H9 (cell line): ENCODE measurements at regions not wholly inside any gene's neighbourhood (a gene's known extent, or its start where the extent isn't known, plus 50 kb on each side); places are given as distances from the start of the nearest gene placed in this dataset.

Experiments
- DNase-seq: peaks from one replicate; pipeline ENCODE4 v3.0.0-alpha.2; 2017
- H2AFZ ChIP-seq: one replicate; pipeline ENCODE4 v1.6.1; 2013; ENCODE audit warnings: mild to moderate bottlenecking, low read length, control low read depth, moderate library complexity
- H2AK5ac ChIP-seq: 2 replicates; pipeline ENCODE4 v1.6.1; 2013; ENCODE audit warnings: low read length, control low read depth, mixed read lengths; ENCODE audit not compliant: insufficient read length
- H2BK120ac ChIP-seq: one replicate; pipeline ENCODE4 v1.6.1; 2013; ENCODE audit warnings: low read depth, mild to moderate bottlenecking, low read length, control low read depth, inconsistent platforms; ENCODE audit not compliant: poor library complexity, severe bottlenecking
- H2BK12ac ChIP-seq: 2 replicates; pipeline ENCODE4 v1.6.1; 2013; ENCODE audit warnings: low read length, control low read depth, mixed read lengths, low read depth; ENCODE audit not compliant: insufficient read length
- H2BK15ac ChIP-seq: 2 replicates; pipeline ENCODE4 v1.6.1; 2013; ENCODE audit warnings: low read depth, low read length, control low read depth
- H2BK20ac ChIP-seq: one replicate; pipeline ENCODE4 v1.6.1; 2013; ENCODE audit warnings: low read depth, mild to moderate bottlenecking, low read length, control low read depth, inconsistent platforms; ENCODE audit not compliant: poor library complexity, severe bottlenecking
- H2BK5ac ChIP-seq: 2 replicates; pipeline ENCODE4 v1.6.1; 2013; ENCODE audit warnings: low read length, control low read depth, mixed read lengths; ENCODE audit not compliant: insufficient read length
- H3K14ac ChIP-seq: 2 replicates; pipeline ENCODE4 v1.6.1; 2013; ENCODE audit warnings: low read length, control low read depth; ENCODE audit not compliant: insufficient read depth
- H3K18ac ChIP-seq: 2 replicates; pipeline ENCODE4 v1.6.1; 2013; ENCODE audit warnings: low read depth, mild to moderate bottlenecking, mixed read lengths, low read length, control low read depth; ENCODE audit not compliant: insufficient read length
- H3K23ac ChIP-seq: 2 replicates; pipeline ENCODE4 v1.6.1; 2013; ENCODE audit warnings: low read length, control low read depth, mixed read lengths, low read depth; ENCODE audit not compliant: insufficient read length
- H3K23me2 ChIP-seq: 2 replicates; pipeline ENCODE4 v1.6.1; 2013; ENCODE audit warnings: low read depth, mild to moderate bottlenecking, mixed read lengths, low read length, control low read depth; ENCODE audit not compliant: insufficient read length, poor library complexity, severe bottlenecking
- H3K27ac ChIP-seq: 2 replicates; pipeline ENCODE4 v1.5.1; 2013; ENCODE audit warnings: low read length, control low read depth, mixed read lengths, low read depth; ENCODE audit not compliant: insufficient read length
- H3K27me3 ChIP-seq: 2 replicates; pipeline ENCODE4 v1.6.1; 2013; ENCODE audit warnings: low read length, control low read depth, inconsistent platforms; ENCODE audit not compliant: insufficient read depth
- H3K4ac ChIP-seq: 2 replicates; pipeline ENCODE4 v1.6.1; 2013; ENCODE audit warnings: low read depth, mild to moderate bottlenecking, control low read depth, inconsistent platforms, low read length, moderate library complexity
- H3K4me1 ChIP-seq: 2 replicates; pipeline ENCODE4 v1.6.1; 2013; ENCODE audit warnings: low read length, control low read depth, inconsistent platforms; ENCODE audit not compliant: insufficient read depth
- H3K4me2 ChIP-seq: 2 replicates; pipeline ENCODE4 v1.6.1; 2013; ENCODE audit warnings: low read length, control low read depth, mixed read lengths; ENCODE audit not compliant: insufficient read length, insufficient read depth
- H3K56ac ChIP-seq: 2 replicates; pipeline ENCODE4 v1.6.1; 2013; ENCODE audit warnings: low read depth, mild to moderate bottlenecking, mixed read lengths, low read length, control low read depth; ENCODE audit not compliant: insufficient read length
- H3K79me1 ChIP-seq: 2 replicates; pipeline ENCODE4 v1.6.1; 2013; ENCODE audit warnings: low read depth, mild to moderate bottlenecking, moderate library complexity, low read length, control low read depth, inconsistent platforms; ENCODE audit not compliant: insufficient read depth, poor library complexity, severe bottlenecking
- H3K79me2 ChIP-seq: 2 replicates; pipeline ENCODE4 v1.6.1; 2013; ENCODE audit warnings: low read length, control low read depth, inconsistent platforms; ENCODE audit not compliant: insufficient read depth
- H3K9ac ChIP-seq: 2 replicates; pipeline ENCODE4 v1.6.1; 2013; ENCODE audit warnings: low read length, control low read depth, mixed read lengths; ENCODE audit not compliant: insufficient read length; ENCODE audit errors: extremely low read depth
- H3K9me3 ChIP-seq: one replicate; pipeline ENCODE4 v1.6.1; 2013; ENCODE audit warnings: low read depth, low read length, inconsistent platforms; ENCODE audit not compliant: control insufficient read depth
- H3T11ph ChIP-seq: one replicate; pipeline ENCODE4 v1.6.1; 2013; ENCODE audit warnings: mild to moderate bottlenecking, low read length, control low read depth, inconsistent platforms
- H4K20me1 ChIP-seq: one replicate; pipeline ENCODE4 v1.6.1; 2013; ENCODE audit not compliant: control insufficient read depth, insufficient read length, insufficient read depth
- H4K5ac ChIP-seq: 2 replicates; pipeline ENCODE4 v1.6.1; 2013; ENCODE audit warnings: low read depth, mild to moderate bottlenecking, mixed read lengths, low read length, control low read depth; ENCODE audit not compliant: insufficient read length
- H4K8ac ChIP-seq: replicated peaks from 2 replicates; pipeline ENCODE4 v1.6.1; 2013; ENCODE audit warnings: low read length, control low read depth, mixed read lengths, low read depth; ENCODE audit not compliant: insufficient read length
- H4K91ac ChIP-seq: 2 replicates; pipeline ENCODE4 v1.6.1; 2013; ENCODE audit warnings: low read depth, mild to moderate bottlenecking, moderate library complexity, mixed read lengths, low read length, control low read depth; ENCODE audit not compliant: insufficient read length
- H3K27ac Mint-ChIP-seq, 3 experiments: 2 replicates in 2 of 3; 3 replicates in 1 of 3; pipeline ENCODE4 v1.8.0; 2020 to 2021; ENCODE audit warnings: mixed read lengths in 3 of 3, mild to moderate bottlenecking in 1 of 3, moderate library complexity in 1 of 3
- H3K27me3 Mint-ChIP-seq: 2 replicates; pipeline ENCODE4 v1.8.0; 2021; ENCODE audit warnings: low read depth, mild to moderate bottlenecking, moderate library complexity, mixed read lengths
- H3K36me3 Mint-ChIP-seq, 3 experiments: 2 replicates in 2 of 3; 3 replicates in 1 of 3; pipeline ENCODE4 v1.8.0; 2020 to 2021; ENCODE audit warnings: low read depth in 3 of 3, mixed read lengths in 3 of 3; ENCODE audit not compliant: insufficient read depth in 1 of 3
- H3K4me1 Mint-ChIP-seq, 2 experiments: 2 replicates each; pipeline ENCODE4 v1.8.0; 2020; ENCODE audit warnings: mixed read lengths in 2 of 2
- H3K4me3 Mint-ChIP-seq, 2 experiments: 2 replicates in 1 of 2; 3 replicates in 1 of 2; pipeline ENCODE4 v1.8.0; 2020 to 2021; ENCODE audit warnings: mild to moderate bottlenecking in 2 of 2, mixed read lengths in 2 of 2, moderate library complexity in 1 of 2
- H3K9me3 Mint-ChIP-seq, 2 experiments: 2 replicates in 1 of 2; 3 replicates in 1 of 2; pipeline ENCODE4 v1.8.0; 2020; ENCODE audit warnings: mild to moderate bottlenecking in 2 of 2, mixed read lengths in 2 of 2, moderate library complexity in 1 of 2
- WGBS: extraction: QIAGEN DNeasy Blood & Tissue Kit; methylation state at CpG from one replicate; pipeline ENCODE4 v1.1.7; 2013; ENCODE audit warnings: missing lambda C conversion rate, low lambda C conversion rate, mixed read lengths; ENCODE audit not compliant: insufficient read length; ENCODE audit errors: extremely low coverage; 5-methylcytosine and 5-hydroxymethylcytosine counted together
- TF ChIP-seq, protein P1 (sequence below): fragments of 200-600 bp; sonication (generic); conservative IDR thresholded peaks from 3 replicates; pipeline ENCODE4 v1.8.0; 2021; ENCODE audit warnings: antibody characterized with exemption, mild to moderate bottlenecking

GRCh38 chr3:95886616-95887015 is 927.8 kb upstream of the EPHA6 start:
- Histone ChIP-seq H2BK120ac (no peak overlapping the region), H3K9ac (no peak overlapping the region), H4K91ac (no peak overlapping the region), H4K8ac (no peak overlapping the region), H3K27me3 (peaks cover 7% of the 10 kb centered on the region; the same call in 1 of the 2 replicates), H4K5ac (no peak overlapping the region), H2AK5ac (no peak overlapping the region), H3K4ac (no peak overlapping the region), H3K4me2 (no peak overlapping the region), H2BK5ac (no peak overlapping the region), H3K23me2 (no peaks in the 10 kb centered on the region), H3K27ac (no peak overlapping the region), H3K79me1 (no peaks in the 10 kb centered on the region), H2BK20ac (no peak overlapping the region), H3K79me2 (no peaks in the 10 kb centered on the region), H3K18ac (no peak overlapping the region), H3K23ac (no peak overlapping the region), H3K9me3 (no peaks in the 10 kb centered on the region), H2BK15ac (no peak overlapping the region), H3K14ac (no peak overlapping the region), H4K20me1 (no peaks in the 10 kb centered on the region), H3T11ph (no peak overlapping the region), H2AFZ (no peak overlapping the region), H2BK12ac (no peak overlapping the region), H3K56ac (no peak overlapping the region), H3K4me1 (no peaks in the 10 kb centered on the region; the same call in 1 of the 2 replicates)
- no peaks in the 10 kb centered on the region; a peak in 1 of 7 replicates for H3K36me3 Mint-ChIP-seq
- H3K27ac Mint-ChIP-seq = no peak overlapping the region
- peaks cover 0 to 1% of the 10 kb centered on the region in 2 experiments; a peak in 1 of 5 replicates for H3K9me3 Mint-ChIP-seq
- no CpG with 5 or more reads among the region's 1 CpG for WGBS
- DNase-seq = no peak
- H3K27me3 Mint-ChIP-seq = peaks cover 16% of the 10 kb centered on the region
- peaks cover 8 to 12% of the 10 kb centered on the region in 2 experiments for H3K4me1 Mint-ChIP-seq
- TF ChIP-seq, protein P1, sequence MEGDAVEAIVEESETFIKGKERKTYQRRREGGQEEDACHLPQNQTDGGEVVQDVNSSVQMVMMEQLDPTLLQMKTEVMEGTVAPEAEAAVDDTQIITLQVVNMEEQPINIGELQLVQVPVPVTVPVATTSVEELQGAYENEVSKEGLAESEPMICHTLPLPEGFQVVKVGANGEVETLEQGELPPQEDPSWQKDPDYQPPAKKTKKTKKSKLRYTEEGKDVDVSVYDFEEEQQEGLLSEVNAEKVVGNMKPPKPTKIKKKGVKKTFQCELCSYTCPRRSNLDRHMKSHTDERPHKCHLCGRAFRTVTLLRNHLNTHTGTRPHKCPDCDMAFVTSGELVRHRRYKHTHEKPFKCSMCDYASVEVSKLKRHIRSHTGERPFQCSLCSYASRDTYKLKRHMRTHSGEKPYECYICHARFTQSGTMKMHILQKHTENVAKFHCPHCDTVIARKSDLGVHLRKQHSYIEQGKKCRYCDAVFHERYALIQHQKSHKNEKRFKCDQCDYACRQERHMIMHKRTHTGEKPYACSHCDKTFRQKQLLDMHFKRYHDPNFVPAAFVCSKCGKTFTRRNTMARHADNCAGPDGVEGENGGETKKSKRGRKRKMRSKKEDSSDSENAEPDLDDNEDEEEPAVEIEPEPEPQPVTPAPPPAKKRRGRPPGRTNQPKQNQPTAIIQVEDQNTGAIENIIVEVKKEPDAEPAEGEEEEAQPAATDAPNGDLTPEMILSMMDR = no peak
- no peak overlapping the region for H3K4me3 Mint-ChIP-seq
